ENCODE measurements at regions not wholly inside any gene's neighbourhood (a gene's known extent, or its start where the extent isn't known, plus 50 kb on each side); places are given as distances from the start of the nearest gene placed in this dataset.

- TF ChIP-seq MAZ (IDR thresholded peaks at IDR 0.05; ENCODE audit: borderline replicate concordance, low read depth, low read length) = no peak
- TF ChIP-seq, protein P1, sequence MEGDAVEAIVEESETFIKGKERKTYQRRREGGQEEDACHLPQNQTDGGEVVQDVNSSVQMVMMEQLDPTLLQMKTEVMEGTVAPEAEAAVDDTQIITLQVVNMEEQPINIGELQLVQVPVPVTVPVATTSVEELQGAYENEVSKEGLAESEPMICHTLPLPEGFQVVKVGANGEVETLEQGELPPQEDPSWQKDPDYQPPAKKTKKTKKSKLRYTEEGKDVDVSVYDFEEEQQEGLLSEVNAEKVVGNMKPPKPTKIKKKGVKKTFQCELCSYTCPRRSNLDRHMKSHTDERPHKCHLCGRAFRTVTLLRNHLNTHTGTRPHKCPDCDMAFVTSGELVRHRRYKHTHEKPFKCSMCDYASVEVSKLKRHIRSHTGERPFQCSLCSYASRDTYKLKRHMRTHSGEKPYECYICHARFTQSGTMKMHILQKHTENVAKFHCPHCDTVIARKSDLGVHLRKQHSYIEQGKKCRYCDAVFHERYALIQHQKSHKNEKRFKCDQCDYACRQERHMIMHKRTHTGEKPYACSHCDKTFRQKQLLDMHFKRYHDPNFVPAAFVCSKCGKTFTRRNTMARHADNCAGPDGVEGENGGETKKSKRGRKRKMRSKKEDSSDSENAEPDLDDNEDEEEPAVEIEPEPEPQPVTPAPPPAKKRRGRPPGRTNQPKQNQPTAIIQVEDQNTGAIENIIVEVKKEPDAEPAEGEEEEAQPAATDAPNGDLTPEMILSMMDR (conservative IDR thresholded peaks at IDR 0.05; ENCODE audit: low read depth, low read length) = no peak
- no peak for TF ChIP-seq MXI1 (IDR thresholded peaks at IDR 0.05; ENCODE audit: borderline replicate concordance, low read depth, low read length)
- no peak for TF ChIP-seq POLR2A (IDR thresholded peaks at IDR 0.05; ENCODE audit: low read depth, low read length)
- TF ChIP-seq, protein P2, sequence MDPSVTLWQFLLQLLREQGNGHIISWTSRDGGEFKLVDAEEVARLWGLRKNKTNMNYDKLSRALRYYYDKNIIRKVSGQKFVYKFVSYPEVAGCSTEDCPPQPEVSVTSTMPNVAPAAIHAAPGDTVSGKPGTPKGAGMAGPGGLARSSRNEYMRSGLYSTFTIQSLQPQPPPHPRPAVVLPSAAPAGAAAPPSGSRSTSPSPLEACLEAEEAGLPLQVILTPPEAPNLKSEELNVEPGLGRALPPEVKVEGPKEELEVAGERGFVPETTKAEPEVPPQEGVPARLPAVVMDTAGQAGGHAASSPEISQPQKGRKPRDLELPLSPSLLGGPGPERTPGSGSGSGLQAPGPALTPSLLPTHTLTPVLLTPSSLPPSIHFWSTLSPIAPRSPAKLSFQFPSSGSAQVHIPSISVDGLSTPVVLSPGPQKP (IDR thresholded peaks at IDR 0.05; ENCODE audit: borderline replicate concordance, low read depth, low read length) = no peak
- no peak for TF ChIP-seq RCOR1 (IDR thresholded peaks at IDR 0.05; ENCODE audit: insufficient replicate concordance, low read length)
These were observed 458.8 kb downstream of the SETBP1 start for GRCh38 chr18:45139478-45139877.

All from IMR-90 (cell line).